MCF 10A (cell line): ENCODE measurements at regions not wholly inside any gene's neighbourhood (a gene's known extent, or its start where the extent isn't known, plus 50 kb on each side); places are given as distances from the start of the nearest gene placed in this dataset.

ENCODE experiments used
- BruUV-seq: library from RNA; stranded (reverse); fragments of 400-500 nt; replicated peaks from 2 replicates; lab custom pipeline; 2021; lab: Mats Ljungman, UMichigan
- CTCF ChIA-PET: fragments of 300-600 bp; sonication (Branson Sonifier 250); formaldehyde crosslinking; extraction: SDS; loops from one replicate; lab custom pipeline; 2021; ENCODE audit warnings: antibody characterized with exemption, inconsistent platforms; lab: Yijun Ruan, JAX
- POLR2A ChIA-PET: fragments of 300-600, 350-650 bp; sonication (Branson Sonifier 250); formaldehyde crosslinking; extraction: SDS; loops from one replicate; lab custom pipeline; 2020; ENCODE audit warnings: antibody characterized with exemption, inconsistent platforms; lab: Yijun Ruan, JAX
- DNase-seq: peaks from one replicate; pipeline ENCODE4 v3.0.0-alpha.2; 2018; ENCODE audit not compliant: unreplicated experiment
- H3K27ac Mint-ChIP-seq: one replicate; pipeline ENCODE4 v1.8.0; 2022; ENCODE audit warnings: mild to moderate bottlenecking, low read depth, mixed read lengths; ENCODE audit not compliant: unreplicated experiment
- H3K27me3 Mint-ChIP-seq: one replicate; pipeline ENCODE4 v1.8.0; 2022; ENCODE audit warnings: mixed read lengths; ENCODE audit not compliant: insufficient read depth, unreplicated experiment
- H3K36me3 Mint-ChIP-seq: one replicate; pipeline ENCODE4 v1.8.0; 2022; ENCODE audit warnings: mild to moderate bottlenecking, moderate library complexity, mixed read lengths; ENCODE audit not compliant: insufficient read depth, unreplicated experiment
- H3K4me1 Mint-ChIP-seq: one replicate; pipeline ENCODE4 v1.8.0; 2022; ENCODE audit warnings: mixed read lengths; ENCODE audit not compliant: insufficient read depth, unreplicated experiment
- H3K4me3 Mint-ChIP-seq: one replicate; pipeline ENCODE4 v1.8.0; 2022; ENCODE audit warnings: mild to moderate bottlenecking, moderate library complexity, mixed read lengths; ENCODE audit not compliant: unreplicated experiment
- H3K9me3 Mint-ChIP-seq: one replicate; pipeline ENCODE4 v1.8.0; 2022; ENCODE audit warnings: mixed read lengths; ENCODE audit not compliant: unreplicated experiment
- CTCF ChIP-seq: fragments of 200-600 bp; IDR thresholded peaks from one replicate; pipeline ENCODE4 v1.8.0; 2022; ENCODE audit warnings: antibody characterized with exemption, mild to moderate bottlenecking; ENCODE audit not compliant: unreplicated experiment
- intact Hi-C: fragments of 100-400 bp; cut with micrococcal nuclease; formaldehyde crosslinking; loops from 2 replicates; pipeline ENCODE4 v1.14.1; 2022

- DNase-seq = no peak
- CTCF ChIA-PET = no interaction called here
- no peak overlapping the region for H3K27ac Mint-ChIP-seq
- no peaks in the 10 kb centered on the region for H3K9me3 Mint-ChIP-seq
- peaks cover 6% of the 10 kb centered on the region for H3K36me3 Mint-ChIP-seq
- H3K4me1 Mint-ChIP-seq = no peaks in the 10 kb centered on the region
- no peak for TF ChIP-seq CTCF
- H3K27me3 Mint-ChIP-seq = no peaks in the 10 kb centered on the region
- no TSS peak for BruUV-seq
- intact Hi-C loops = no loop called here
- H3K4me3 Mint-ChIP-seq = no peak overlapping the region
- POLR2A ChIA-PET = interaction anchor here (0.6 kb wide), 1 partner anchor 11 kb away, joined by 3 read pairs; no protein-coding TSS in a partner anchor
These were observed 63.7 kb downstream of the ARL4C start for GRCh38 chr2:234433201-234433600.

GRCh38 chr2:234430871-234431270 lies 66.0 kb downstream of the ARL4C start:
- Mint-ChIP-seq H3K36me3 (peaks cover 6% of the 10 kb centered on the region), H3K4me3 (no peak overlapping the region), H3K27me3 (no peaks in the 10 kb centered on the region), H3K27ac (peak overlapping the region; percentile 59), H3K4me1 (peaks cover 7% of the 10 kb centered on the region), H3K9me3 (no peaks in the 10 kb centered on the region)
- intact Hi-C loops = no loop called here
- BruUV-seq = no TSS peak
- ChIA-PET POLR2A (no interaction called here), CTCF (no interaction called here)
- DNase-seq = no peak
- no peak for TF ChIP-seq CTCF

GRCh38 chr2:234429265-234429664 lies 67.6 kb downstream of the ARL4C start:
- no TSS peak for BruUV-seq
- H3K27me3 Mint-ChIP-seq = no peaks in the 10 kb centered on the region
- no peak overlapping the region for H3K4me3 Mint-ChIP-seq
- peaks cover 11% of the 10 kb centered on the region for H3K4me1 Mint-ChIP-seq
- H3K9me3 Mint-ChIP-seq = no peaks in the 10 kb centered on the region
- no peak for DNase-seq
- POLR2A ChIA-PET = interaction anchor here (0.7 kb wide), 1 partner anchor 18 kb away, joined by 3 read pairs; no protein-coding TSS in a partner anchor
- H3K36me3 Mint-ChIP-seq = peaks cover 6% of the 10 kb centered on the region
- intact Hi-C loops = no loop called here
- no peak for TF ChIP-seq CTCF
- CTCF ChIA-PET = interaction anchor here (0.6 kb wide), 1 partner anchor 202 kb away, joined by 3 read pairs; no protein-coding TSS in a partner anchor
- no peak overlapping the region for H3K27ac Mint-ChIP-seq

GRCh38 chr2:234427081-234428061 lies 69.5 kb downstream of the ARL4C start:
- H3K27ac Mint-ChIP-seq = peak overlapping the region; percentile 5
- intact Hi-C loops = no loop called here
- no TSS peak for BruUV-seq
- no peaks in the 10 kb centered on the region for H3K27me3 Mint-ChIP-seq
- H3K4me3 Mint-ChIP-seq = no peak overlapping the region
- H3K36me3 Mint-ChIP-seq = peaks cover 6% of the 10 kb centered on the region
- no peak for TF ChIP-seq CTCF
- peaks cover 21% of the 10 kb centered on the region for H3K4me1 Mint-ChIP-seq
- no peaks in the 10 kb centered on the region for H3K9me3 Mint-ChIP-seq
- no peak for DNase-seq
- CTCF ChIA-PET = interaction anchor here (0.7 kb wide), 1 partner anchor 12 kb away, joined by 3 read pairs; no protein-coding TSS in a partner anchor
- POLR2A ChIA-PET = interaction anchor here (0.6 kb wide), 1 partner anchor 1236 kb away, joined by 3 read pairs; no protein-coding TSS in a partner anchor
